Mesothelial cell of epicardium (in vitro differentiated cells): ENCODE measurements at regions not wholly inside any gene's neighbourhood (a gene's known extent, or its start where the extent isn't known, plus 50 kb on each side); places are given as distances from the start of the nearest gene placed in this dataset.
A peak's percentile ranks its signal among the peaks of the same experiment; 100 is the strongest.

Source experiments
- DNase-seq, 2 experiments: peaks; one replicate each; pipeline ENCODE4 v3.0.0; 2021; ENCODE audit warnings: low spot score in 2 of 2; ENCODE audit not compliant: unreplicated experiment in 2 of 2
- H3K27ac Mint-ChIP-seq: 2 replicates; pipeline ENCODE4 v1.8.0; 2021; ENCODE audit warnings: mixed read lengths
- H3K27me3 Mint-ChIP-seq: 2 replicates; pipeline ENCODE4 v1.8.0; 2021; ENCODE audit warnings: low read depth, mixed read lengths
- H3K36me3 Mint-ChIP-seq: 2 replicates; pipeline ENCODE4 v1.8.0; 2021; ENCODE audit warnings: mixed read lengths
- H3K4me1 Mint-ChIP-seq: 2 replicates; pipeline ENCODE4 v1.8.0; 2021; ENCODE audit warnings: mixed read lengths
- H3K4me3 Mint-ChIP-seq: 2 replicates; pipeline ENCODE4 v1.8.0; 2021; ENCODE audit warnings: mild to moderate bottlenecking, moderate library complexity, mixed read lengths
- H3K9me3 Mint-ChIP-seq: 2 replicates; pipeline ENCODE4 v1.8.0; 2021; ENCODE audit warnings: mixed read lengths
- CTCF ChIP-seq: fragments of 200-600 bp; sonication (generic); IDR thresholded peaks from one replicate; pipeline ENCODE4 v1.5.0; 2021; ENCODE audit warnings: antibody characterized with exemption; ENCODE audit not compliant: unreplicated experiment

- no peak for DNase-seq
- Mint-ChIP-seq H3K9me3 (no peaks in the 10 kb centered on the region), H3K36me3 (no peaks in the 10 kb centered on the region), H3K4me3 (no peak overlapping the region), H3K4me1 (peaks cover 9% of the 10 kb centered on the region), H3K27me3 (peaks cover 52% of the 10 kb centered on the region), H3K27ac (no peak overlapping the region)
- TF ChIP-seq CTCF = no peak
Measured at GRCh38 chr1:30650038-30650967, 73.1 kb downstream of the MATN1 start.

GRCh38 chr1:30649321-30649991 lies 73.9 kb downstream of the MATN1 start:
- H3K27ac Mint-ChIP-seq = no peak overlapping the region
- no peak for DNase-seq
- TF ChIP-seq CTCF = no peak
- peaks cover 9% of the 10 kb centered on the region for H3K4me1 Mint-ChIP-seq
- H3K9me3 Mint-ChIP-seq = no peaks in the 10 kb centered on the region
- no peaks in the 10 kb centered on the region for H3K36me3 Mint-ChIP-seq
- peaks cover 59% of the 10 kb centered on the region for H3K27me3 Mint-ChIP-seq
- no peak overlapping the region for H3K4me3 Mint-ChIP-seq

GRCh38 chr1:30648408-30649000 lies 74.9 kb downstream of the MATN1 start:
- Mint-ChIP-seq H3K4me1 (peaks cover 9% of the 10 kb centered on the region), H3K27me3 (peaks cover 68% of the 10 kb centered on the region), H3K36me3 (no peaks in the 10 kb centered on the region), H3K27ac (no peak overlapping the region), H3K4me3 (no peak overlapping the region), H3K9me3 (no peaks in the 10 kb centered on the region)
- DNase-seq = no peak
- TF ChIP-seq CTCF = no peak

- Mint-ChIP-seq H3K27me3 (peaks cover 79% of the 10 kb centered on the region), H3K27ac (no peak overlapping the region), H3K4me1 (peaks cover 3% of the 10 kb centered on the region), H3K4me3 (no peak overlapping the region), H3K9me3 (no peaks in the 10 kb centered on the region), H3K36me3 (no peaks in the 10 kb centered on the region)
- DNase-seq = no peak
- TF ChIP-seq CTCF = no peak
Measured at GRCh38 chr1:30645807-30646206, 77.6 kb downstream of the MATN1 start.

- Mint-ChIP-seq H3K9me3 (no peaks in the 10 kb centered on the region), H3K27ac (peak overlapping the region; percentile 16), H3K4me3 (no peak overlapping the region), H3K4me1 (peaks cover 15% of the 10 kb centered on the region), H3K27me3 (peaks cover 74% of the 10 kb centered on the region), H3K36me3 (no peaks in the 10 kb centered on the region)
- no peak for TF ChIP-seq CTCF
- DNase-seq = no peak
Measured at GRCh38 chr1:30642391-30643120, 80.8 kb downstream of the MATN1 start.
